GM12878 (cell line): ENCODE measurements at regions not wholly inside any gene's neighbourhood (a gene's known extent, or its start where the extent isn't known, plus 50 kb on each side); places are given as distances from the start of the nearest gene placed in this dataset.

Source experiments
- ATF7 ChIP-seq: fragments of 450-650 bp; IDR thresholded peaks from 2 replicates; pipeline ENCODE4 v1.6.1; 2016; ENCODE audit warnings: low read depth, mild to moderate bottlenecking
- BHLHE40 ChIP-seq, 2 experiments: fragments of 450-650 bp in 1 of 2; IDR thresholded peaks; 2 replicates each; pipeline ENCODE4 v1.6.1; 2011 to 2017; ENCODE audit warnings: low read depth in 2 of 2, borderline replicate concordance in 1 of 2, improper control_type of control experiment in 1 of 2, low read length in 1 of 2, mild to moderate bottlenecking in 1 of 2
- BMI1 ChIP-seq: fragments of 450-650 bp; IDR thresholded peaks from 2 replicates; pipeline ENCODE4 v1.6.1; 2016; ENCODE audit warnings: mild to moderate bottlenecking, moderate library complexity, borderline replicate concordance
- EGR1 ChIP-seq, 2 experiments: IDR thresholded peaks; 1 replicate in 1 of 2; 2 replicates in 1 of 2; pipeline ENCODE4 v1.6.1; 2011 to 2012; ENCODE audit warnings: low read depth in 2 of 2, low read length in 2 of 2, borderline replicate concordance in 1 of 2, mild to moderate bottlenecking in 1 of 2, moderate library complexity in 1 of 2
- ELK1 ChIP-seq: IDR thresholded peaks from 2 replicates; pipeline ENCODE4 v1.6.1; 2012; ENCODE audit warnings: low read depth, low read length, improper control_type of control experiment
- EZH2 ChIP-seq: IDR thresholded peaks from 2 replicates; pipeline ENCODE4 v1.6.1; 2012; ENCODE audit warnings: low read depth, mild to moderate bottlenecking, control low read depth, inconsistent platforms, low read length, borderline replicate concordance; ENCODE audit not compliant: control insufficient read depth
- FOXK2 ChIP-seq: fragments of 450-650 bp; IDR thresholded peaks from 2 replicates; pipeline ENCODE4 v1.6.1; 2017; ENCODE audit warnings: mild to moderate bottlenecking, moderate library complexity
- HDAC2 ChIP-seq: fragments of 200-600 bp; sonication (generic); IDR thresholded peaks from 2 replicates; pipeline ENCODE4 v1.6.1; 2017
- IKZF1 ChIP-seq: fragments of 450-650 bp; conservative IDR thresholded peaks from 2 replicates; pipeline ENCODE4 v1.6.1; 2017; ENCODE audit warnings: antibody characterized with exemption, mild to moderate bottlenecking
- MAX ChIP-seq: IDR thresholded peaks from 2 replicates; pipeline ENCODE4 v1.6.1; 2012; ENCODE audit warnings: low read depth, low read length, improper control_type of control experiment
- TF ChIP-seq, protein P1 (sequence below), 3 experiments: IDR thresholded peaks in 2 of 3; conservative IDR thresholded peaks in 1 of 3; 2 replicates each; pipeline ENCODE4 v1.5.1; 2011; ENCODE audit warnings: low read depth in 3 of 3, low read length in 3 of 3, mild to moderate bottlenecking in 3 of 3, control low read depth in 2 of 3, moderate library complexity in 2 of 3, inconsistent platforms in 1 of 3, mixed read lengths in 1 of 3; ENCODE audit not compliant: control insufficient read depth in 2 of 3, insufficient read depth in 1 of 3; ENCODE audit errors: extremely low read depth in 1 of 3
- TF ChIP-seq, protein P2 (sequence below): IDR thresholded peaks from 2 replicates; pipeline ENCODE4 v1.6.1; 2011; ENCODE audit warnings: low read depth, low read length, improper control_type of control experiment, borderline replicate concordance

GRCh38 chr18:68284236-68284780 lies 430.6 kb downstream of the TMX3 start:
- TF ChIP-seq ELK1 (no peak), BHLHE40 (IDR thresholded peaks at IDR 0.05; ENCODE audit: borderline replicate concordance in 1 of 2, low read depth in 2 of 2, low read length in 1 of 2) (no peak), IKZF1 (no peak), EGR1 (IDR thresholded peaks at IDR 0.05; ENCODE audit: borderline replicate concordance in 1 of 2, low read depth in 2 of 2, low read length in 2 of 2) (no peak), EZH2 (no peak), BMI1 (no peak), FOXK2 (no peak), MAX (no peak), ATF7 (no peak), HDAC2 (no peak)
- TF ChIP-seq, protein P1, sequence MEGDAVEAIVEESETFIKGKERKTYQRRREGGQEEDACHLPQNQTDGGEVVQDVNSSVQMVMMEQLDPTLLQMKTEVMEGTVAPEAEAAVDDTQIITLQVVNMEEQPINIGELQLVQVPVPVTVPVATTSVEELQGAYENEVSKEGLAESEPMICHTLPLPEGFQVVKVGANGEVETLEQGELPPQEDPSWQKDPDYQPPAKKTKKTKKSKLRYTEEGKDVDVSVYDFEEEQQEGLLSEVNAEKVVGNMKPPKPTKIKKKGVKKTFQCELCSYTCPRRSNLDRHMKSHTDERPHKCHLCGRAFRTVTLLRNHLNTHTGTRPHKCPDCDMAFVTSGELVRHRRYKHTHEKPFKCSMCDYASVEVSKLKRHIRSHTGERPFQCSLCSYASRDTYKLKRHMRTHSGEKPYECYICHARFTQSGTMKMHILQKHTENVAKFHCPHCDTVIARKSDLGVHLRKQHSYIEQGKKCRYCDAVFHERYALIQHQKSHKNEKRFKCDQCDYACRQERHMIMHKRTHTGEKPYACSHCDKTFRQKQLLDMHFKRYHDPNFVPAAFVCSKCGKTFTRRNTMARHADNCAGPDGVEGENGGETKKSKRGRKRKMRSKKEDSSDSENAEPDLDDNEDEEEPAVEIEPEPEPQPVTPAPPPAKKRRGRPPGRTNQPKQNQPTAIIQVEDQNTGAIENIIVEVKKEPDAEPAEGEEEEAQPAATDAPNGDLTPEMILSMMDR (IDR thresholded peaks at IDR 0.05 in 2 of 3, conservative IDR thresholded peaks at IDR 0.05 in 1 of 3; ENCODE audit: control insufficient read depth in 2 of 3, extremely low read depth in 1 of 3, insufficient read depth in 1 of 3, low read depth in 3 of 3, low read length in 3 of 3) = no peak
- TF ChIP-seq, protein P2, sequence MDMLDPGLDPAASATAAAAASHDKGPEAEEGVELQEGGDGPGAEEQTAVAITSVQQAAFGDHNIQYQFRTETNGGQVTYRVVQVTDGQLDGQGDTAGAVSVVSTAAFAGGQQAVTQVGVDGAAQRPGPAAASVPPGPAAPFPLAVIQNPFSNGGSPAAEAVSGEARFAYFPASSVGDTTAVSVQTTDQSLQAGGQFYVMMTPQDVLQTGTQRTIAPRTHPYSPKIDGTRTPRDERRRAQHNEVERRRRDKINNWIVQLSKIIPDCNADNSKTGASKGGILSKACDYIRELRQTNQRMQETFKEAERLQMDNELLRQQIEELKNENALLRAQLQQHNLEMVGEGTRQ = no peak
